ENCODE measurements at regions not wholly inside any gene's neighbourhood (a gene's known extent, or its start where the extent isn't known, plus 50 kb on each side); places are given as distances from the start of the nearest gene placed in this dataset.

DNA sequence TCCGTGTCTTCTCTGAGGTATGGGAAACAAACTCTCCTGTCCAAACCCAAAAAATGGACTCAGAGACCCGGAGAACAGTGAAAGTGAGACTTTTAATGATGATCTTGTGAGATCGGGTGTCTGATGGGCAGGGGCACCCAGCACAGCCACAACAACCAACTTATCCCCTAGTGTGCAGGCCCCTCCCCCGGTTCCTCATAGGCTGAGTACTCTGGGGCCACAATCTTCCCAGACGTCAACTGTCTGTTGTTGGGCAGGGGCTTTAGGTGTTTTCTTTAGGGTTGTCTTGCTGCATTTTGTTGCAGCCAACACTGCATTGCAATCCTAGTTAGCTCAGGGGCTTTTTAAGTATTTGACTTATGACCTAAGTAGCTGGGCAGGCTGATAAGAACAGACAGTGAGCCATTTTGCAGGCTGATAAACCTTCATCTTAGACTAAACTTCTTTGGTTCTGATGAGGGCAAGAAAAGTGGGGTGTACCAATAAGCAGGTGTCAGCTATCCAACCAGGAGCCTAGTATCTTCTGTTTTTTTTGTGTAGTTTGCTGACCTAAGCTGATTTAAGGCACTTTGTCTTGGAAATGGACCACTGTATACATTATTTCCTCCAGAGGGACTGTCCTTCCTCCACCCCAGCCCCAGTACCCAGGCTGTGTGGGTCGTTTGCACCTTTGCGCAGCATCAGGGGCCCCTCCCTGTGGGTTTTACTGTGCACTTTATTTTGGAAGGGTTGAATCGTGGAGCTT, 1323.6 kb downstream of the TBC1D22A start:
- no peak for FAIRE-seq
- TF ChIP-seq, protein P1, sequence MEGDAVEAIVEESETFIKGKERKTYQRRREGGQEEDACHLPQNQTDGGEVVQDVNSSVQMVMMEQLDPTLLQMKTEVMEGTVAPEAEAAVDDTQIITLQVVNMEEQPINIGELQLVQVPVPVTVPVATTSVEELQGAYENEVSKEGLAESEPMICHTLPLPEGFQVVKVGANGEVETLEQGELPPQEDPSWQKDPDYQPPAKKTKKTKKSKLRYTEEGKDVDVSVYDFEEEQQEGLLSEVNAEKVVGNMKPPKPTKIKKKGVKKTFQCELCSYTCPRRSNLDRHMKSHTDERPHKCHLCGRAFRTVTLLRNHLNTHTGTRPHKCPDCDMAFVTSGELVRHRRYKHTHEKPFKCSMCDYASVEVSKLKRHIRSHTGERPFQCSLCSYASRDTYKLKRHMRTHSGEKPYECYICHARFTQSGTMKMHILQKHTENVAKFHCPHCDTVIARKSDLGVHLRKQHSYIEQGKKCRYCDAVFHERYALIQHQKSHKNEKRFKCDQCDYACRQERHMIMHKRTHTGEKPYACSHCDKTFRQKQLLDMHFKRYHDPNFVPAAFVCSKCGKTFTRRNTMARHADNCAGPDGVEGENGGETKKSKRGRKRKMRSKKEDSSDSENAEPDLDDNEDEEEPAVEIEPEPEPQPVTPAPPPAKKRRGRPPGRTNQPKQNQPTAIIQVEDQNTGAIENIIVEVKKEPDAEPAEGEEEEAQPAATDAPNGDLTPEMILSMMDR (IDR thresholded peaks at IDR 0.05; ENCODE audit: insufficient read depth, missing control alignments): no peak
- DNase-seq (ENCODE audit: insufficient read length, low spot score): no peak

DNA sequence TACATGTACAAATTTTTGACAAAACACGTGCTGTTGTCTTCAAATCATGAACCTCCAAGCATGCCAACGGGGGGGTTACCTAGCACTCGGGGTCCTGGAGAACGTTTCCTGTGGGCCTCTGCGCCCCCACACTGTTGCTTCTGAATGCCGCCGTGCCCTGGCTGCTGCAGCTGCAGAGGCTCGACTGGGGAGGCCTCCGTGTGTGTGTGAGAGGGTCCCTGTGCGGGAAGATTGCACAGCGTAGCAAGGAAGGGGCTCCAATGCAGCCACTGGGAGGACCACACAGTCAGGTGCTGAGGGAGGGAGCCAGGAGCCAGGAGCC, 1322.2 kb downstream of the TBC1D22A start:
- DNase-seq (ENCODE audit: insufficient read length, low spot score) (no peak), FAIRE-seq (no peak)
- TF ChIP-seq, protein P1 (IDR thresholded peaks at IDR 0.05; ENCODE audit: insufficient read depth, missing control alignments): no peak

DNA sequence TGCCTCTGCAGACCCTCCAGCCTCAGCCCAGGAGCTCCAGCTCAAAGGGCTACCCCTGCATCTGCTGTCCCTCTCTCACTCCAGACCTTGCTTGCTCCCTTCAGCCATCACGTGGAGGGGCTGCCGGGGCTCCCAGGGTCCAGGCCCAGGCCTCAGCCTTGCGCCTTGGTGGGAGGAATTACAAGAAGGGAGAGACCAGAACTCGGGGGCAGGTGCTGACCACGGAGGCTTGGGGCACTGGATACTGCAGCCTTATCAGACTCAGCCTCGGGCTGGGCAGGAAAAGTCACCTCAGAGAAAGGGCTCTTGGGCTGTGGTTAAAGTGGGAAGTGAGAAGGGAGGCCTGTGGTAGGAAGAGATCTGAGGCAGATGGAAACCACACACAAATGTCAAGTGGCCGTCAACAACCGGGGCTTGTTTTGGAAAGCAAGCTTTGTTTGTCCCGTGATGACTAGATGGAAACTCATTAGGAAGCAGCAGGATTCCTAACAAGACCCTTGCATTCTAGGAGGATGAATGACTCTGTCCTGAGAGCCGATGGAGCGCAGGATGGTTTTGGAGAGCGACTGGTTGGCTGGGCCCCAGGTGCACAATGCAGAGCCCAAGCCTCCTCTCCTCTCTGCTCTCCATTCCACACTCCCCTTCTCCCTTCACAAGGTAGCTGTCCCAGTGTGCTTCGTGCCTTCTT, 1321.7 kb downstream of the TBC1D22A start:
- DNase-seq (ENCODE audit: insufficient read length, low spot score): no peak
- TF ChIP-seq, protein P1 (IDR thresholded peaks at IDR 0.05; ENCODE audit: insufficient read depth, missing control alignments): no peak
- FAIRE-seq: no peak

DNA sequence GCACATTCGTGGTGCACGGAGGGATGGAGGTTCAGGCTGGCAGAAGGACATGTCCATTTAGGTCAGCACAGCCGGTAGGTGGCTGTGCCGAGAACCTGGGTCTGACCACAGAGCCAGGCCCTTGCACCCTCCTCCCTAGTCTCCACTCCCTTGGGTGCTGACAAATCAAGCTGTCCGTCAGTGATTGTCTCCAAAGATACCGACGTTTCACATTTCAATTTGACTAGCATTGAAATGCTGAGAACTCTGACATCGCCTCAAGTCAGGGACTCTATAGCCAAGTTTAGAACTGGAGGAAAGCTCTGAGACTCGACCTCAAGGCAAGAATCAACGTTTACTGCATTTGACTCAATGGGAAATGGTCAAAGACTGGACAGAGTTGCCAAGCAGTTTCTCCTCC, 1321.1 kb downstream of the TBC1D22A start:
- TF ChIP-seq, protein P1 (IDR thresholded peaks at IDR 0.05; ENCODE audit: insufficient read depth, missing control alignments): no peak
- no peak for FAIRE-seq
- no peak for DNase-seq (ENCODE audit: insufficient read length, low spot score)

DNA sequence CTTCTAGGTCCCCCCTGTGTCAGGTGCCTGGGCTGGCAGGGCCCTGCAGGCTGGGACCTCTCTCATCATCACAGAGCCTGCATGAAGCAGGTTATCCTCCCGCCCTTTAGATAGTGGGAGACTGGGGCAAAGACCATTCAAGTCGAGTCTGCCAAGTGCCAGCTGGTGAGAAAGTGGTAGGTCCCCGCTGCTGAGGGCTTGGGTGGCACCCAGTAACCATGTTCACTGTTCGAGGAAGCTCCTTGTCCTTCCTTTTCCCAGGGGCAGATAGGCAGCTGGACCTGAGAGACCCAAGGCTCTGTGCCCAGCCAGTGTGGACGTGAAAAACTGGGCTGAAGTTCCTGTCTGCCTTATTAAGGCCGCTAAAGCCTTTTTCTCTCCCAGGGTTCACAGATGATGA, 1319.8 kb downstream of the TBC1D22A start:
- TF ChIP-seq, protein P1 (IDR thresholded peaks at IDR 0.05; ENCODE audit: insufficient read depth, missing control alignments): no peak
- FAIRE-seq: no peak
- DNase-seq (ENCODE audit: insufficient read length, low spot score): no peak

DNA sequence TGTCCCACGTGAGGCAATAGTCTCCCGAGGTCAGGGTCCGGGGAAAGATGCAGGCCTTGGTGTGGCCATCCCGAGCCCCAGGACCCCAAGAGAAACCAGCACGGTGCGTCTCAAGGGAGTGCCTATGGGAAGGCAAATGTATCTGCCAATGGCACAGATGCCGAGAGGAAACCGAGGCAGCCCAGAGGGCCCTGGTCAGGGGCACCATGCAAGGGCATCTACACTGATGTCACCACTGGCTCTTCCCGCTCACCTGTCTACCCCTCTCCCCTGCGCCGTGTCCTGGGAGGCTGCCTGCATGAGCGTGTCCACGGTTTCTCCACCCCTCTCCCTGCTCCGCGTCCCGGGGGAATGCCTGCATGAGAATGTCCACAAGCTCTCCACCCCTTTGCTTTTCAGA, 1318.8 kb downstream of the TBC1D22A start:
- TF ChIP-seq, protein P1 (IDR thresholded peaks at IDR 0.05; ENCODE audit: insufficient read depth, missing control alignments): no peak
- FAIRE-seq (no peak), DNase-seq (ENCODE audit: insufficient read length, low spot score) (no peak)

All from D721Med (cell line).